GM21576 (cell line): ENCODE measurements at regions not wholly inside any gene's neighbourhood (a gene's known extent, or its start where the extent isn't known, plus 50 kb on each side); places are given as distances from the start of the nearest gene placed in this dataset.
A peak's percentile ranks its signal among the peaks of the same experiment; 100 is the strongest.

Experiments used
- ATAC-seq: cut with Tn5 transposase; IDR thresholded peaks from one replicate; pipeline ENCODE4 v1.9.1; 2021; ENCODE audit warnings: mild to moderate bottlenecking, moderate library complexity; ENCODE audit not compliant: unreplicated experiment

- no peak for ATAC-seq
These were observed 834.0 kb downstream of the MAFB start for GRCh38 chr20:39855056-39855455.

GRCh38 chr20:39853636-39854035 lies 835.4 kb downstream of the MAFB start:
- no peak for ATAC-seq

- no peak for ATAC-seq
These were observed 836.0 kb downstream of the MAFB start for GRCh38 chr20:39853050-39853449.

- no peak for ATAC-seq
These were observed 837.6 kb downstream of the MAFB start for GRCh38 chr20:39851459-39851858.

- no peak for ATAC-seq
These were observed 838.2 kb downstream of the MAFB start for GRCh38 chr20:39850821-39851330.

GRCh38 chr20:39850246-39850645 lies 838.8 kb downstream of the MAFB start:
- no peak for ATAC-seq

GRCh38 chr20:39849664-39850063 lies 839.4 kb downstream of the MAFB start:
- no peak for ATAC-seq

GRCh38 chr20:39849171-39849570 lies 839.9 kb downstream of the MAFB start:
- no peak for ATAC-seq

- ATAC-seq, result no peak
These were observed 849.5 kb downstream of the MAFB start for GRCh38 chr20:39839399-39840119.

GRCh38 chr20:39837561-39837960 lies 851.5 kb downstream of the MAFB start:
- ATAC-seq, result no peak

GRCh38 chr20:39835130-39835842 lies 853.8 kb downstream of the MAFB start:
- no peak for ATAC-seq

- ATAC-seq, result no peak
These were observed 858.1 kb downstream of the MAFB start for GRCh38 chr20:39830903-39831302.

- ATAC-seq, result peak; percentile 88
These were observed 859.4 kb downstream of the MAFB start for GRCh38 chr20:39829661-39830060.

- peak; percentile 9 for ATAC-seq
These were observed 859.8 kb downstream of the MAFB start for GRCh38 chr20:39829256-39829655.

- peak; percentile 49 for ATAC-seq
These were observed 863.1 kb downstream of the MAFB start for GRCh38 chr20:39825950-39826349.

GRCh38 chr20:39825524-39825923 lies 863.4 kb downstream of the DHX35 start:
- no peak for ATAC-seq

- no peak for ATAC-seq
These were observed 861.1 kb downstream of the DHX35 start for GRCh38 chr20:39823224-39823623.

GRCh38 chr20:39822667-39823066 lies 860.5 kb downstream of the DHX35 start:
- no peak for ATAC-seq

GRCh38 chr20:39813190-39813829 lies 851.2 kb downstream of the DHX35 start:
- ATAC-seq, result no peak

GRCh38 chr20:39812116-39812515 lies 850.0 kb downstream of the DHX35 start:
- ATAC-seq, result no peak

- ATAC-seq, result no peak
These were observed 848.2 kb downstream of the DHX35 start for GRCh38 chr20:39810309-39810708.

- no peak for ATAC-seq
These were observed 846.5 kb downstream of the DHX35 start for GRCh38 chr20:39808613-39809012.
